Esophagus muscularis mucosa (tissue), 4 donors: ENCODE measurements at regions not wholly inside any gene's neighbourhood (a gene's known extent, or its start where the extent isn't known, plus 50 kb on each side); places are given as distances from the start of the nearest gene placed in this dataset.
"Not testable (repeated sequence)": the region's sequence is repeated elsewhere in the genome, so short reads cannot be mapped to it uniquely, and the experiment has no call there.

Experiments
- DNase-seq: peaks from one replicate; pipeline ENCODE4 v3.0.0-alpha.2; 2017; ENCODE audit errors: extremely low spot score
- H3K27ac ChIP-seq, 4 donors: fragments of 200-600 bp; sonication (generic); replicated peaks in 1 of 4; 1 replicate in 3 of 4; 2 replicates in 1 of 4; pipeline ENCODE4 v1.5.1; 2016 to 2019; ENCODE audit warnings: mild to moderate bottlenecking in 1 of 4
- H3K27me3 ChIP-seq, 4 donors: fragments of 200-600 bp; sonication (generic); one replicate each; pipeline versions ENCODE4 v1.5.1 to v1.6.0; 2016 to 2019
- H3K36me3 ChIP-seq, 4 donors: fragments of 200-600 bp; sonication (generic); one replicate each; pipeline ENCODE4 v1.5.1; 2016 to 2019
- H3K4me1 ChIP-seq, 4 donors: fragments of 200-600 bp; sonication (generic); one replicate each; pipeline ENCODE4 v1.5.1; 2016 to 2019
- H3K4me3 ChIP-seq, 4 donors: fragments of 200-600 bp; sonication (generic); 1 replicate in 2 of 4; 2 replicates in 2 of 4; pipeline ENCODE4 v1.5.1; 2016 to 2019; ENCODE audit warnings: mild to moderate bottlenecking in 4 of 4, moderate library complexity in 1 of 4
- H3K9me3 ChIP-seq, 4 donors: fragments of 200-600 bp; sonication (generic); 1 replicate in 3 of 4; 2 replicates in 1 of 4; pipeline ENCODE4 v1.5.1; 2016 to 2019
- EP300 ChIP-seq: sonication (generic); formaldehyde crosslinking; IDR thresholded peaks from one replicate; pipeline ENCODE4 v1.6.1; 2017; ENCODE audit warnings: antibody characterized with exemption
- POLR2A ChIP-seq: fragments of 450-650 bp; IDR thresholded peaks from one replicate; pipeline ENCODE4 v1.6.1; 2017; ENCODE audit warnings: antibody characterized with exemption, moderate library complexity, mild to moderate bottlenecking, low read depth
- POLR2AphosphoS5 ChIP-seq, 2 donors: sonication (generic); formaldehyde crosslinking; IDR thresholded peaks; one replicate each; pipeline ENCODE4 v1.6.1; 2017; ENCODE audit warnings: antibody characterized with exemption in 2 of 2
- WGBS: methylation state at CpG from one replicate; pipeline ENCODE4 v1.1.5; 2018; 5-methylcytosine and 5-hydroxymethylcytosine counted together
- intact Hi-C: fragments of 100-400 bp; cut with DNase I; formaldehyde crosslinking; loops from one replicate; pipeline ENCODE4 v1.15.1; 2023
- TF ChIP-seq, protein P1 (sequence below), 3 experiments: fragments of 200-600 bp in 2 of 3; fragments of 450-650 bp in 1 of 3; sonication (generic) in 2 of 3; IDR thresholded peaks; one replicate each; pipeline ENCODE4 v1.5.1; 2017 to 2019; ENCODE audit warnings: antibody characterized with exemption in 3 of 3, mild to moderate bottlenecking in 2 of 3, moderate library complexity in 1 of 3

DNA sequence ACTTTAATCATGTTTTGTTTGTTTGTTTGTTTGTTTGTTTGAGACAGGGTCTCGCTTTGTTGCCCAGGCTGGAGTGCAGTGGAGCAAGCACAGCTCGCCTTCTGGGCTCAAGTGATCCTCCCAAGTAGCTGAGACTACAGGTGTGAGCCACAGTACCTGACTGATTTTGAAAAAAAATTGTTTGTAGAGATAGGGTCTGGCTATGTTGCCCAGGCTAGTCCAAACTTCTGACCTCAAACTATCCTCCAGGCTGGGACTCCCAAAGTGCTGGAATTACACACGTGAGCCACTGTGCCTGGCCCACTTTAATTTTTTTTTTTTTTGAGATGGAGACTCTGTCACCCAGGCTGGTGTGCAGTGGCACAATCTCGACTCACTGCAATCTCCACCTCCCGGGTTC, 74.8 kb upstream of the CLDN5 start:
- Histone ChIP-seq H3K4me3 (no peak overlapping the region), H3K9me3 (no peaks in the 10 kb centered on the region), H3K36me3 (no peaks in the 10 kb centered on the region), H3K4me1 (peaks cover 0 to 3% (median 0%) of the 10 kb centered on the region in 4 donors), H3K27ac (no peak overlapping the region), H3K27me3 (peaks cover 0 to 24% (median 1%) of the 10 kb centered on the region in 4 donors)
- no peak for TF ChIP-seq POLR2AphosphoS5 (IDR thresholded peaks at IDR 0.05)
- TF ChIP-seq, protein P1, sequence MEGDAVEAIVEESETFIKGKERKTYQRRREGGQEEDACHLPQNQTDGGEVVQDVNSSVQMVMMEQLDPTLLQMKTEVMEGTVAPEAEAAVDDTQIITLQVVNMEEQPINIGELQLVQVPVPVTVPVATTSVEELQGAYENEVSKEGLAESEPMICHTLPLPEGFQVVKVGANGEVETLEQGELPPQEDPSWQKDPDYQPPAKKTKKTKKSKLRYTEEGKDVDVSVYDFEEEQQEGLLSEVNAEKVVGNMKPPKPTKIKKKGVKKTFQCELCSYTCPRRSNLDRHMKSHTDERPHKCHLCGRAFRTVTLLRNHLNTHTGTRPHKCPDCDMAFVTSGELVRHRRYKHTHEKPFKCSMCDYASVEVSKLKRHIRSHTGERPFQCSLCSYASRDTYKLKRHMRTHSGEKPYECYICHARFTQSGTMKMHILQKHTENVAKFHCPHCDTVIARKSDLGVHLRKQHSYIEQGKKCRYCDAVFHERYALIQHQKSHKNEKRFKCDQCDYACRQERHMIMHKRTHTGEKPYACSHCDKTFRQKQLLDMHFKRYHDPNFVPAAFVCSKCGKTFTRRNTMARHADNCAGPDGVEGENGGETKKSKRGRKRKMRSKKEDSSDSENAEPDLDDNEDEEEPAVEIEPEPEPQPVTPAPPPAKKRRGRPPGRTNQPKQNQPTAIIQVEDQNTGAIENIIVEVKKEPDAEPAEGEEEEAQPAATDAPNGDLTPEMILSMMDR (IDR thresholded peaks at IDR 0.05) = no peak
- TF ChIP-seq EP300 = no peak
- TF ChIP-seq POLR2A = no peak
- 94% methylated on average over 5 of the region's 5 CpGs for WGBS
- intact Hi-C loops = no loop called here
- no peak for DNase-seq

DNA sequence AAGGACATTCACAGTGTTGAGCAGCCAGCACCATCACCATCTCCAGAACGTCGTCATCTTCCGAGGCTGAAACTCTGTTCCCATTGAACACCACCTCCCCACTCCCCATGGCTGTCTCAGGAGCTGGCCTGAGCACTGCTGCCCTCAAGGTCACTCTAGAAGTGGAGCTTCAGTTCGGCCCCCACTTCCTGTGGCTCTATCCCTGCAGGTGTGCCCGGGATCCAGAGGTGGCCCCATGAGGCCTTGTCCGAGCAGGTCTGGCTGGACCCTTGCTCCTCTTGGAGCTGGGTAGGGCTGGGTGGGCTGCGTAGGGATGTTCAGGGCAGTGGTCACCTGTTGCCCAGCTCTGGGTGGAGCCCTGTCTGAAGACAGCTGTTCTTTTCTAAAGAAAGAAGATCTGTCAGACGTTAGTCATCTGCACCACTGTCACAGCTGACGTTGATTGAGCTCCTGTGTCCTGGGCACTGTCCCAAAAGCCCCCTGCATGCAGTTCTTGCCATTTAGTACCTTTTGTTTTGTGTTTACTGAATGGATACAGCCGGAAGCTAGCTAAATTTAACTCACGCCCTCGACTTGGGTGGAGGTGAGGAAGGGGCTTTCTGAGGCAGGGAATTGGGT, 75.5 kb upstream of the CLDN5 start:
- no peaks in the 10 kb centered on the region for H3K36me3 ChIP-seq
- DNase-seq = no peak
- H3K27me3 ChIP-seq = peaks cover 0 to 28% (median 1%) of the 10 kb centered on the region in 4 donors
- no peak for TF ChIP-seq EP300
- TF ChIP-seq, protein P1 (IDR thresholded peaks at IDR 0.05) = no peak
- no peak for TF ChIP-seq POLR2A
- TF ChIP-seq POLR2AphosphoS5 (IDR thresholded peaks at IDR 0.05) = no peak
- WGBS = 72% methylated on average over 11 of the region's 12 CpGs
- H3K4me1 ChIP-seq = peaks cover 0 to 6% (median 0%) of the 10 kb centered on the region in 4 donors
- no peak overlapping the region for H3K27ac ChIP-seq
- intact Hi-C loops = no loop called here
- no peak overlapping the region for H3K4me3 ChIP-seq
- H3K9me3 ChIP-seq = no peaks in the 10 kb centered on the region

DNA sequence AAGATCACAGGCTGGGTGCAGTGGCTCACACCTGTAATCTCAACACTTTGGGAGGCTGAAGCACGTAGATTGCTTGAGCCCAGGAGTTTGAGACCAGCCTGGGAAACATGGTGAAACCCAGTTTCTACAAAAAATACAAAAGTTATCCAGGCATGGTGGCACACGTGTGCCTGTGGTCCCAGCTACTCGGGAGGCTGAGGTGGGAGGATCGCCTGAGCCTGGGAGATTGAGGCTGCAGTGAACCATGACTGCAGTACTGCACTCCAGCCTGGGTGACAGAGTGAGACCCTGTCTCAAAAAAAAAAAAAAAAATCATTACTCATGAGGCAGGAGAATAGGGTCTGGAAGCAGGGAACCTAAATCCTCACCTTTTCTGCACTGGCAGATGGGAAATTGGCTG, 79.1 kb upstream of the CLDN5 start:
- intact Hi-C loops, H3K4me3 ChIP-seq, H3K27ac ChIP-seq, H3K36me3 ChIP-seq, H3K9me3 ChIP-seq, DNase-seq: not testable (repeated sequence)
- peaks cover 0 to 58% (median 1%) of the 10 kb centered on the region in 4 donors for H3K27me3 ChIP-seq
- 82% methylated on average over 4 of the region's 4 CpGs for WGBS
- peaks cover 7 to 12% (median 11%) of the 10 kb centered on the region in 4 donors for H3K4me1 ChIP-seq

DNA sequence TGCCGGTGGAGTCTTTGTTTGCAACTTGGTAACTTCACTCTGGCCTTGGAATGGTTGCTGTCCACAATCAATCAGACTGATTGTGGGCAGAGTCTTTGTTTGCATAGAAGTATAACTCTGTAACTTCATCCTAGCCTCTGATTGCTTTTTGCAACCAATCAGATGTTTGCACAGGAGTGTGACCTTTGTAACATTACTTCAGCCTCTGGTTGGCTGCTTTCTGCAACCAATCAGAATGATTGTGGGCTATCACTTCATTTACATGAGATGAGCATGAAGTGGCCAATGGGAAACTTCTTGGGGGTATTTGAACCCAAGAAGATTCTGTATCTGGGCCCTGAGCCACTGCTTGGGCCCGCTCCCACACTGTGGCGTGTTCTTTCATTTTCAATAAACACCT, 79.6 kb upstream of the CLDN5 start:
- DNase-seq = no peak
- WGBS = 88% methylated on average over 3 of the region's 3 CpGs
- intact Hi-C loops = no loop called here
- Histone ChIP-seq H3K4me1 (peaks cover 7 to 12% (median 11%) of the 10 kb centered on the region in 4 donors), H3K27ac (no peak overlapping the region), H3K36me3 (no peaks in the 10 kb centered on the region), H3K27me3 (peaks cover 0 to 58% (median 1%) of the 10 kb centered on the region in 4 donors), H3K9me3 (no peaks in the 10 kb centered on the region), H3K4me3 (no peak overlapping the region)
- no peak for TF ChIP-seq POLR2AphosphoS5 (IDR thresholded peaks at IDR 0.05)
- TF ChIP-seq, protein P1 (IDR thresholded peaks at IDR 0.05) = no peak
- no peak for TF ChIP-seq EP300
- no peak for TF ChIP-seq POLR2A

DNA sequence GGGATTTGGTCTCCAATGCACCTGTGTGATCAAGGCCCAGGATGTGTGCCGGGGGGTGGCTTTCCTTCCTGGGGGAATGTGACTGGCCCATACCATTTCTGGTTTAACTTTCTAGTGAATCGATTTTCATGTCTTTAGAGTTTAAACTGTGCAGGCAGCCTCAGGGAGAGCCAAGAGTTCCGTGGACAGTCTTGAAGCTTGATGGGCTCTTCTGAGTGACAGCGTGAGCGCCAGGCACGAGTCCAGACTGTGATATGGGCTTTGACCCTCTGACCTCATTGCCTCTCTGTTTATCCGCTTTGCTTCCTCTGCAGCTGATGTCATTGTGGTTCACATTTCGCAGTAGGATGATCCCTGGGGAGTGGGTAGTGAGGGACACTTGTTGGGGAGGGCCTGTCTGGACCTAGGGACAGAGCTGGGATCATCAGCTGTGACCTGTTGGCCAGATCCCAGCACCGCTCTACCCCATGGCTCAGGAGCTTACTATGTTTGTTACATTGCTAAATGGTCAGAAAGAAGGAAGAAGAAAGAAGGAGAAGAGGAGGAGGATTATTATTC, 80.6 kb upstream of the CLDN5 start:
- H3K27me3 ChIP-seq = peaks cover 0 to 58% (median under 1%) of the 10 kb centered on the region in 4 donors
- intact Hi-C loops = no loop called here
- WGBS = 61% methylated on average over 9 of the region's 9 CpGs
- no peaks in the 10 kb centered on the region for H3K9me3 ChIP-seq
- TF ChIP-seq POLR2AphosphoS5 (IDR thresholded peaks at IDR 0.05) = no peak
- no peak for TF ChIP-seq POLR2A
- TF ChIP-seq, protein P1 (IDR thresholded peaks at IDR 0.05) = no peak
- TF ChIP-seq EP300 = no peak
- H3K4me1 ChIP-seq = peaks cover 7 to 12% (median 11%) of the 10 kb centered on the region in 4 donors
- H3K36me3 ChIP-seq = no peaks in the 10 kb centered on the region
- DNase-seq = no peak
- H3K4me3 ChIP-seq = no peak overlapping the region
- no peak overlapping the region for H3K27ac ChIP-seq
